ENCODE measurements at regions not wholly inside any gene's neighbourhood (a gene's known extent, or its start where the extent isn't known, plus 50 kb on each side); places are given as distances from the start of the nearest gene placed in this dataset.

DNA sequence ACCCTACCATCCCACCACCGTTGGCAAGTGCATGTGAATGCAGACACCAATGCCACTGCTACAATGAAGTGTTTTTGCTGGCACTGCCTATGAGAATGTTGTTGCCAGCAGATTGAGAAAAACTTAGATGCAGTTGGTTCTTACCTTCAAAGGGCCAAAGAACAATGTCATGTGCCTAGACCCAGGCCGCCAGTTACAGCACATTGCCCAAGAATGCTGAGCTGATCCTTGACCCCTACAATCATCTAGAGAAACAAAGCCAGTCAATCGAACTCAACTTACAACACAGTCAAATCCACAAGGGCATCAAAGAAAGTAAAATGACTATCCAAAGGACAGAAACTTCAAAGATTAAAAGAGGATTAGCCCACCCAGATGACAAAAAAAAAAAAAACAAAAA lies 102.4 kb upstream of the SPIN4 start:
- TF ChIP-seq, protein P1, sequence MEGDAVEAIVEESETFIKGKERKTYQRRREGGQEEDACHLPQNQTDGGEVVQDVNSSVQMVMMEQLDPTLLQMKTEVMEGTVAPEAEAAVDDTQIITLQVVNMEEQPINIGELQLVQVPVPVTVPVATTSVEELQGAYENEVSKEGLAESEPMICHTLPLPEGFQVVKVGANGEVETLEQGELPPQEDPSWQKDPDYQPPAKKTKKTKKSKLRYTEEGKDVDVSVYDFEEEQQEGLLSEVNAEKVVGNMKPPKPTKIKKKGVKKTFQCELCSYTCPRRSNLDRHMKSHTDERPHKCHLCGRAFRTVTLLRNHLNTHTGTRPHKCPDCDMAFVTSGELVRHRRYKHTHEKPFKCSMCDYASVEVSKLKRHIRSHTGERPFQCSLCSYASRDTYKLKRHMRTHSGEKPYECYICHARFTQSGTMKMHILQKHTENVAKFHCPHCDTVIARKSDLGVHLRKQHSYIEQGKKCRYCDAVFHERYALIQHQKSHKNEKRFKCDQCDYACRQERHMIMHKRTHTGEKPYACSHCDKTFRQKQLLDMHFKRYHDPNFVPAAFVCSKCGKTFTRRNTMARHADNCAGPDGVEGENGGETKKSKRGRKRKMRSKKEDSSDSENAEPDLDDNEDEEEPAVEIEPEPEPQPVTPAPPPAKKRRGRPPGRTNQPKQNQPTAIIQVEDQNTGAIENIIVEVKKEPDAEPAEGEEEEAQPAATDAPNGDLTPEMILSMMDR (IDR thresholded peaks at IDR 0.05; ENCODE audit: low read depth, low read length, missing control alignments): no peak
- in situ Hi-C loops (cut with HindIII; ENCODE audit: low pct_ligation_motif_present, low sequenced_read_pairs): no loop called here
- no peaks in the 10 kb centered on the region for H3K36me3 ChIP-seq (replicated peaks)
- no peaks in the 10 kb centered on the region for H3K27me3 ChIP-seq (replicated peaks)
- no peak for DNase-seq
- no peak overlapping the region for H3K4me3 ChIP-seq (ENCODE audit: low read depth, low read length)
- H3K27ac ChIP-seq: no peak overlapping the region

DNA sequence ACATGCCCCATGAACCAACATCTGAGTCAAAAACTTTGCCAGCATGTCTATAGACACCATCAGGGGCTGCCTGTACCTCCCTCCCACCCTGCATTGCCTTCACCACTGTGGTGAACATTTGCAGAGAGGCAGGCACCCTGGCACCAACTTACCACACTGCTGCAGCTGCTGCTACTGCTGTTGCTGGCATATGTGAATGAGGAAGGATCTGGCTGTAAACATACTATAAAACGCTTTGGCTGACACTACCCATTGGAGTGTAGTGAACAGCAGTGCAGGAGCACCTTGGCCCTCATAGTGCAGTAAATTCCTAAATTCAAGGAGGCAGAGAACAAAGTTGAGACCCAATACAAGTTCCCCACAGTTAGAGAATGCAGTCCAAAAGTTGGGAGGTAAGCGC lies 90.6 kb upstream of the SPIN4 start:
- no peak overlapping the region for H3K27ac ChIP-seq
- no peak overlapping the region for H3K4me3 ChIP-seq (ENCODE audit: low read depth, low read length)
- DNase-seq: no peak
- TF ChIP-seq, protein P1 (IDR thresholded peaks at IDR 0.05; ENCODE audit: low read depth, low read length, missing control alignments): no peak
- H3K36me3 ChIP-seq (replicated peaks): no peaks in the 10 kb centered on the region
- in situ Hi-C loops (cut with HindIII; ENCODE audit: low pct_ligation_motif_present, low sequenced_read_pairs): no loop called here
- H3K27me3 ChIP-seq (replicated peaks): no peaks in the 10 kb centered on the region

DNA sequence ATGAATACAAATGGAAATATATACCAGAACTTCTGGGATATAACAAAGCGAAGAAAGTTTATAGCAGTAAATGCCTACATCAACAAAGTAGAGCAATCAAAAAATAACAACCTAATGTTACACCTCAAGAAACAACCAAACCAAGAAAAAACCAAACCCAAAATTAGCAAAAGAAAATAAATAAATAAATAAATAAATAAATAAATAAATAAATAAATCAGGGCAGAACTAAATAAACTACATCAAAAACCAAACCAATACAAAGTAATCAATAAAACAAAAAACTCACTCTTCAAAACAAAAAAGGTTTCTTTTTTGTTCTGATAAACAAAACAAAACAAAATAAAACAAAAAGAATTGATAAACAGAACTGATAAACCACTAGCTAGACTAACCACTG lies 88.4 kb upstream of the SPIN4 start:
- Histone ChIP-seq H3K27ac (no peak overlapping the region), H3K27me3 (replicated peaks) (no peaks in the 10 kb centered on the region), H3K4me3 (ENCODE audit: low read depth, low read length) (no peak overlapping the region), H3K36me3 (replicated peaks) (no peaks in the 10 kb centered on the region)
- TF ChIP-seq, protein P1 (IDR thresholded peaks at IDR 0.05; ENCODE audit: low read depth, low read length, missing control alignments): no peak
- in situ Hi-C loops (cut with HindIII; ENCODE audit: low pct_ligation_motif_present, low sequenced_read_pairs): no loop called here
- DNase-seq: no peak

DNA sequence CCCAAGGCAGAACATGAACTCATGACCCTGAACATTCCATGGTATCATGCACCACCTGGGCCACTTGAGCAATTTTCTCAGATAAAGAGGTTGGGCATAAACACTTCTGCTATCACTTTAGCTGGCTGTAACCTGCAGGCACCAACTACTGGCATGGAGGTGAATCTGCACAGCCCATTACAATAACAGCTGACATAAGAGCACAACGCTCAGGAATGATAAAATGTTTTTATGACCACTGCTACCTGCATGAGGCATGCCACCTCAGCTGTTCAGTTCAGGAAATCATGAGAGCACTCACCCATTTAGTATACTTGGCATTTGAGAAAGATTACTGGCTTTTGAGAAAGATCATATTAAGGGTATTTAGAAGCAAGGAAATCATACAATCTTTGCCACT lies 85.7 kb upstream of the SPIN4 start:
- in situ Hi-C loops (cut with HindIII; ENCODE audit: low pct_ligation_motif_present, low sequenced_read_pairs): no loop called here
- H3K4me3 ChIP-seq (ENCODE audit: low read depth, low read length): no peak overlapping the region
- no peak overlapping the region for H3K27ac ChIP-seq
- H3K27me3 ChIP-seq (replicated peaks): no peaks in the 10 kb centered on the region
- DNase-seq: no peak
- TF ChIP-seq, protein P1 (IDR thresholded peaks at IDR 0.05; ENCODE audit: low read depth, low read length, missing control alignments): no peak
- H3K36me3 ChIP-seq (replicated peaks): no peaks in the 10 kb centered on the region

DNA sequence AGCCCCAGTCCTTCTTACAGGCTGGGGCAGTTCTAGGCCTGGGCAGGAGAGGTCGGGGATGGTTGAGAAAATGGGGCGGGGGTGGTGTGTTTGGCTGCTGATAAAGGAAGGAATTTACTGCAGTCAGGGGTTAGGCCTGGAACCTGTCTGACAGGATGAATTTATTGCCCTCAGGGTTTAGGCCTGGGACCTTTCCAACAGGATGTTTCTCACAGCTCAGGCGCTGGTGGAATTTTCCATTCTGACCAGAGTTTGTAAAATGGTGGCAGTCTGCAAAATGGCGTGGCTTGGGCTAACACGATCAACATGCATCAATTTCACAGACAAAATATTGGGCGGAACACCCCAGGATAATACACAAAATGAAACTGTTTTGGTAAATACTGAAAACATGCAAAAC lies 83.5 kb upstream of the SPIN4 start:
- no peak overlapping the region for H3K27ac ChIP-seq
- no peaks in the 10 kb centered on the region for H3K36me3 ChIP-seq (replicated peaks)
- no peaks in the 10 kb centered on the region for H3K27me3 ChIP-seq (replicated peaks)
- no peak for DNase-seq
- no peak overlapping the region for H3K4me3 ChIP-seq (ENCODE audit: low read depth, low read length)
- in situ Hi-C loops (cut with HindIII; ENCODE audit: low pct_ligation_motif_present, low sequenced_read_pairs): no loop called here
- TF ChIP-seq, protein P1 (IDR thresholded peaks at IDR 0.05; ENCODE audit: low read depth, low read length, missing control alignments): no peak

DNA sequence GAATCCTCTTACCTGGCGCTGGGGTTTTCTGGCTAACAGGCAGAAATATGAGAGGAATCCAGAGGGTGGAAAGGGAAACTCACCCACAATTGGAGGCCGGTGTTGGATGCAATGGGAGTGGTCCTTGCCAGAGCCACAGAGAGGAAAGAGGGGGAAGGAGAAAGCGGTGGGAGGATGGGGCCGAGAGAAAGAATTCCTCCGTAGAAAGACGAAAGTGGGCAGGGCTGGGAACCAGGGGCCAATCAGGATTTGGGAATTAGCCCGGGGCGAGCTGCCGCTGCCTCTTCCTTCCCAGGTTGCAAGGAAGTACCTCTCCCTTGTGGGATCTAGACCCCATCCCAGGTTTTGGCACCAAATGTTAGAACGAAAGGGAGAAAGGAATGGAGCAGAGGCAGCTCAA lies 83.1 kb upstream of the SPIN4 start:
- TF ChIP-seq, protein P1 (IDR thresholded peaks at IDR 0.05; ENCODE audit: low read depth, low read length, missing control alignments): no peak
- Histone ChIP-seq H3K4me3 (ENCODE audit: low read depth, low read length) (no peak overlapping the region), H3K27ac (no peak overlapping the region), H3K27me3 (replicated peaks) (no peaks in the 10 kb centered on the region), H3K36me3 (replicated peaks) (no peaks in the 10 kb centered on the region)
- in situ Hi-C loops (cut with HindIII; ENCODE audit: low pct_ligation_motif_present, low sequenced_read_pairs): no loop called here
- no peak for DNase-seq

All from brain microvascular endothelial cell (primary cell).